DND-41 (cell line): ENCODE measurements at regions not wholly inside any gene's neighbourhood (a gene's known extent, or its start where the extent isn't known, plus 50 kb on each side); places are given as distances from the start of the nearest gene placed in this dataset.

Source experiments
- ATAC-seq: fragments of 200-7000 bp; cut with Tn5 transposase; 3 replicates; pipeline ENCODE4 v1.9.1; 2021; ENCODE audit warnings: low read depth; ENCODE audit not compliant: insufficient read depth
- DNase-seq: peaks from one replicate; pipeline ENCODE4 v3.0.0-alpha.2; 2020
- H2AFZ ChIP-seq: 2 replicates; pipeline ENCODE4 v1.6.0; 2012; ENCODE audit warnings: low read depth, low read length
- H3K27ac ChIP-seq: 2 replicates; pipeline ENCODE4 v1.5.1; 2012; ENCODE audit warnings: low read length, inconsistent platforms
- H3K27me3 ChIP-seq: fragments of 200-600 bp; sonication (generic); 2 replicates; pipeline ENCODE4 v1.6.0; 2012; ENCODE audit warnings: low read length, mild to moderate bottlenecking, inconsistent platforms; ENCODE audit not compliant: insufficient read depth, poor library complexity
- H3K36me3 ChIP-seq: 2 replicates; pipeline ENCODE4 v1.5.1; 2012; ENCODE audit warnings: low read length, inconsistent platforms; ENCODE audit not compliant: insufficient read depth
- H3K4me1 ChIP-seq: 2 replicates; pipeline ENCODE4 v1.5.1; 2012; ENCODE audit warnings: mild to moderate bottlenecking, low read length; ENCODE audit not compliant: insufficient read depth
- H3K4me2 ChIP-seq: 2 replicates; pipeline ENCODE4 v1.6.0; 2012; ENCODE audit warnings: mild to moderate bottlenecking, moderate library complexity, low read length, inconsistent platforms; ENCODE audit not compliant: insufficient read depth
- H3K4me3 ChIP-seq, 2 experiments: fragments of 200-600 bp in 1 of 2; shearing (Covaris generic) in 1 of 2; 2 replicates each; pipeline ENCODE4 v1.5.1; 2012 to 2016; ENCODE audit warnings: inconsistent platforms in 2 of 2, low read length in 2 of 2, mild to moderate bottlenecking in 2 of 2, low read depth in 1 of 2, moderate library complexity in 1 of 2
- H3K79me2 ChIP-seq: 2 replicates; pipeline ENCODE4 v1.6.0; 2012; ENCODE audit warnings: low read length, inconsistent platforms; ENCODE audit not compliant: insufficient read depth
- H3K9ac ChIP-seq: 2 replicates; pipeline ENCODE4 v1.6.0; 2012; ENCODE audit warnings: low read depth, mild to moderate bottlenecking, inconsistent platforms, low read length, moderate library complexity
- H3K9me3 ChIP-seq: 2 replicates; pipeline ENCODE4 v1.5.1; 2012; ENCODE audit warnings: low read length, moderate library complexity, mild to moderate bottlenecking, inconsistent platforms; ENCODE audit not compliant: insufficient read depth, severe bottlenecking
- H4K20me1 ChIP-seq: 2 replicates; pipeline ENCODE4 v1.6.0; 2012; ENCODE audit warnings: low read length; ENCODE audit not compliant: insufficient read depth
- EZH2 ChIP-seq: IDR thresholded peaks from 3 replicates; pipeline ENCODE4 v1.6.1; 2012; ENCODE audit warnings: borderline replicate concordance, low read depth, mild to moderate bottlenecking, moderate library complexity, low read length, inconsistent platforms; ENCODE audit not compliant: severe bottlenecking
- TF ChIP-seq, protein P1 (sequence below): IDR thresholded peaks from 2 replicates; pipeline ENCODE4 v1.5.1; 2012; ENCODE audit warnings: borderline replicate concordance, low read length, moderate library complexity, mild to moderate bottlenecking; ENCODE audit not compliant: poor library complexity, severe bottlenecking; ENCODE audit errors: extremely low read depth

GRCh38 chr4:60657041-60657440 lies 543.1 kb upstream of the ADGRL3 start:
- no peaks in the 10 kb centered on the region for H3K79me2 ChIP-seq

DNA sequence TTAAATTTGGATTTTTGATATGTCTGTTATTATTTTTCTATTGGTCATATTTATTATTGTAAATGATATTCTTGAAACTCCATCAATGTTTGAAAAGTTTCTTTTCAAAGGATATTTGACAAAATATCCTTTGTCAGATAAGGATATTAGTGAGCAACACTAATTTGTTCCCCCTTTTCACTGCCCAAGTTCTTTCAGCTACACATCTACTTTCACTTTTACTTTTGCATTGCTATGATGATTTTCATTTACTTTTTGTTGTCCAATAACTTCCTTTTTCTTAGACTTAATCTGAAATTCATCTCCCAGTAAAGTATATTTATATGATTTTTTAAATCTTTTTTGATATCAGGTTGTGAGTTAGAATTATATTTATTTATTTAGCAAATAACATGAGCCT lies 542.3 kb upstream of the ADGRL3 start:
- Histone ChIP-seq H3K79me2 (no peaks in the 10 kb centered on the region), H3K4me1 (peaks cover 10% of the 10 kb centered on the region), H3K27me3 (no peaks in the 10 kb centered on the region), H3K9ac (no peak overlapping the region), H3K36me3 (no peaks in the 10 kb centered on the region), H3K4me2 (peak overlapping the region; percentile 47; the same call in 1 of the 2 replicates), H3K9me3 (no peaks in the 10 kb centered on the region), H3K27ac (no peak overlapping the region; the same call in 1 of the 2 replicates), H3K4me3 (no peak overlapping the region; a peak in 1 of 4 replicates), H4K20me1 (no peaks in the 10 kb centered on the region), H2AFZ (peak overlapping the region; percentile 52)
- ATAC-seq (peak; percentile 76; the same call in 2 of the 3 replicates), DNase-seq (no peak)
- no peak for TF ChIP-seq EZH2
- TF ChIP-seq, protein P1, sequence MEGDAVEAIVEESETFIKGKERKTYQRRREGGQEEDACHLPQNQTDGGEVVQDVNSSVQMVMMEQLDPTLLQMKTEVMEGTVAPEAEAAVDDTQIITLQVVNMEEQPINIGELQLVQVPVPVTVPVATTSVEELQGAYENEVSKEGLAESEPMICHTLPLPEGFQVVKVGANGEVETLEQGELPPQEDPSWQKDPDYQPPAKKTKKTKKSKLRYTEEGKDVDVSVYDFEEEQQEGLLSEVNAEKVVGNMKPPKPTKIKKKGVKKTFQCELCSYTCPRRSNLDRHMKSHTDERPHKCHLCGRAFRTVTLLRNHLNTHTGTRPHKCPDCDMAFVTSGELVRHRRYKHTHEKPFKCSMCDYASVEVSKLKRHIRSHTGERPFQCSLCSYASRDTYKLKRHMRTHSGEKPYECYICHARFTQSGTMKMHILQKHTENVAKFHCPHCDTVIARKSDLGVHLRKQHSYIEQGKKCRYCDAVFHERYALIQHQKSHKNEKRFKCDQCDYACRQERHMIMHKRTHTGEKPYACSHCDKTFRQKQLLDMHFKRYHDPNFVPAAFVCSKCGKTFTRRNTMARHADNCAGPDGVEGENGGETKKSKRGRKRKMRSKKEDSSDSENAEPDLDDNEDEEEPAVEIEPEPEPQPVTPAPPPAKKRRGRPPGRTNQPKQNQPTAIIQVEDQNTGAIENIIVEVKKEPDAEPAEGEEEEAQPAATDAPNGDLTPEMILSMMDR = no peak

More at GRCh38 chr4:60657041-60657440, 543.1 kb upstream of the ADGRL3 start:
- Histone ChIP-seq H3K9ac (no peak overlapping the region), H3K36me3 (no peaks in the 10 kb centered on the region), H3K27me3 (no peaks in the 10 kb centered on the region), H3K4me3 (0 out of 4 replicates have a peak overlapping the region, but pooled peaks of 1 of the 2 experiments have one; percentile 0), H3K27ac (no peak overlapping the region), H3K4me2 (no peak overlapping the region), H4K20me1 (no peaks in the 10 kb centered on the region), H3K9me3 (no peaks in the 10 kb centered on the region), H3K4me1 (peaks cover 10% of the 10 kb centered on the region), H2AFZ (peak overlapping the region; percentile 52)
- TF ChIP-seq, protein P1 = no peak
- TF ChIP-seq EZH2 = no peak
- no peak for ATAC-seq
- no peak for DNase-seq

GRCh38 chr4:60663769-60664168 lies 536.4 kb upstream of the ADGRL3 start:
- Histone ChIP-seq H3K27ac (no peak overlapping the region), H3K36me3 (no peaks in the 10 kb centered on the region), H3K9ac (no peak overlapping the region), H3K9me3 (no peaks in the 10 kb centered on the region), H3K4me2 (no peak overlapping the region), H3K27me3 (no peaks in the 10 kb centered on the region), H3K79me2 (no peaks in the 10 kb centered on the region), H3K4me3 (no peak overlapping the region), H4K20me1 (no peaks in the 10 kb centered on the region), H2AFZ (no peak overlapping the region), H3K4me1 (no peaks in the 10 kb centered on the region)
- ATAC-seq (no peak), DNase-seq (no peak)
- TF ChIP-seq, protein P1 = no peak
- no peak for TF ChIP-seq EZH2

DNA sequence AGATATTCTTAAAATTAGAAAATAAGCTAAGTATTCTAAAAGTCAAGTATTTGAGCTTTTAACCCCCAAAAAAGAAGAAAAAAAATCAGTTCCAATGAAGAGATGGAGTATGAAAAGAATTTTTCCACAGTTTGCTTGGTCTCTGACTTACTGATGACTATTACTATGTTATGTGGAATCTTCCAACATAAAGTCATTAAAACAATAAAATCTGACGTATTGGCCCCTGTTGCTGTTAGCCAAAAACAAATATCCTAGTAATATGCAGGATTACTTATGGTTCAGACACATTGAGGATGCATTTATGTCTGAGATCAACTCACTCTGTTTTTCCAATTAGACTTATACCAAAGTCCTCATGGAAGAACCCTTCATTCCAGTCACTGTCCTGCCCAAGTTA lies 517.2 kb upstream of the ADGRL3 start:
- Histone ChIP-seq H3K79me2 (no peaks in the 10 kb centered on the region), H3K9me3 (no peaks in the 10 kb centered on the region), H3K9ac (no peak overlapping the region), H2AFZ (no peak overlapping the region), H3K4me2 (no peak overlapping the region), H3K4me1 (no peaks in the 10 kb centered on the region), H3K27ac (no peak overlapping the region), H3K4me3 (no peak overlapping the region), H4K20me1 (no peaks in the 10 kb centered on the region), H3K36me3 (no peaks in the 10 kb centered on the region), H3K27me3 (no peaks in the 10 kb centered on the region)
- TF ChIP-seq, protein P1 = no peak
- no peak for TF ChIP-seq EZH2
- DNase-seq (no peak), ATAC-seq (no peak)
